Stimulated activated CD4-positive, alpha-beta T cell treated with anti-CD3 and anti-CD28 coated beads, Interleukin-2, amount 100 ng/mL, for 24 hours (primary cell): ENCODE measurements at regions not wholly inside any gene's neighbourhood (a gene's known extent, or its start where the extent isn't known, plus 50 kb on each side); places are given as distances from the start of the nearest gene placed in this dataset.
"Not testable (repeated sequence)": the region's sequence is repeated elsewhere in the genome, so short reads cannot be mapped to it uniquely, and the experiment has no call there.

Experiments used
- DNase-seq, 2 donors: peaks; one replicate each; pipeline ENCODE4 v3.0.0-alpha.2; 2020

GRCh38 chr14:37712476-37712860 is 117.0 kb downstream of the TTC6 start:
- not testable (repeated sequence) for DNase-seq

DNA sequence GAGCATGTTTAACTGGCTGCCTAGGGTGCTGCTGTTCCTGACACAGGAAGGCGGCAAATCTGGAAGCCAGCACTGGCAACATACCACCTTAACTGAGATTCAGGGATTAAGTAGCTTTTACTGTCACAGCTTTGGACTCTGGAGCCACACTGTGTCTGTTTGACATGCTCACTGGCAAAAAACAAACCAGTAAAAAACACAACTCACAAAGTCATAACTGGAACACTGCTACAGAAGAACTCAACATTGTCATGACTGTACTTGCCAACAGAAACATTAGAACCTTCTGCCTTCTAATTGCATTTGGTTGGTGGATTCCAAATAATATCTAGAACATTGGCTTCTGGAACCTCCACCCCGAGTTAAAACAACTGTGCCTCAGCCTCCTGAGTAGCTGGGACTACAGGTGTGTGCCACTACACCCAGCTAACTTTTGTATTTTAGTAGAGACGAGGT is 117.6 kb downstream of the TTC6 start:
- DNase-seq = no peak

DNA sequence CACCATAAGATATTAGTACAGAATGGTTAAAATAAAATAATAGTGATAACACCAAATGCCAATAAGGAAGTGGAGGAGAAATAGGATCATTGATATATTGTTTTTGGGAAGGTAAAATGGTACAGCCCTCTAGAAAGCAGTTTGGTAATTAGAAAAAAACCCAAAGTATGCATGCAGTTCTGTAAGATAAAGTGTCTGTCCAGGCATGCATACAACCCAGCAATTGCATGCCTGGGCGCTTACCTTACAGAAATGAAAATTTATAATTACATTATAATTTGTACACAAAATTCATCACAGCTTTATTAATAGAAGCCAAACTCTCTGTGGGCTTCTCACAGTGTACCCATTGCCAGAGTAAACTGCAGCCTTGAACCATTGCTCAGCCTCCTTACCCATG is 124.7 kb downstream of the TTC6 start:
- DNase-seq = no peak

- DNase-seq = no peak
Observed at GRCh38 chr14:37721976-37722659, 126.7 kb downstream of the TTC6 start.

- no peak for DNase-seq
Observed at GRCh38 chr14:37723515-37723914, 128.1 kb downstream of the TTC6 start.

GRCh38 chr14:37726708-37727107 is 131.3 kb downstream of the TTC6 start:
- DNase-seq = no peak

DNA sequence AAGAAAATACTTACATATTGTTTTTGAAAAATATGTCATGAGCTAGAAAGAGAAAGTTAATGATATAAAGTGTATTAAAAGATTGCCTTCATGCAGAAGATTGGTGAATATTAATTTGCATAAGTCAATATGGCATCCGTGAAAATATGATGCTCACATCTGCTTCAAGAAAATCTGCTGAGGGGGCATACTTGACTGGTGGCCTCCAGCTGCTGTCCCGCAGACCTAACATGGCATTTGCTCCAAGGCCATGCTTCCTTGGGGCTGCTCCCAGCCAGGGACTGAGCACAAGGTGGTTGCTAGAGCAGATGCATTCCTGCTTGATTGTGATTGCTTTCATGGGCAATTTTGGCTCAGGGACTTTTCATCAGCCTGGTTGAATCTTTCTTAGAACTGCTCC is 133.8 kb downstream of the TTC6 start:
- DNase-seq = no peak

GRCh38 chr14:37731094-37731493 is 135.7 kb downstream of the TTC6 start:
- DNase-seq = no peak

DNA sequence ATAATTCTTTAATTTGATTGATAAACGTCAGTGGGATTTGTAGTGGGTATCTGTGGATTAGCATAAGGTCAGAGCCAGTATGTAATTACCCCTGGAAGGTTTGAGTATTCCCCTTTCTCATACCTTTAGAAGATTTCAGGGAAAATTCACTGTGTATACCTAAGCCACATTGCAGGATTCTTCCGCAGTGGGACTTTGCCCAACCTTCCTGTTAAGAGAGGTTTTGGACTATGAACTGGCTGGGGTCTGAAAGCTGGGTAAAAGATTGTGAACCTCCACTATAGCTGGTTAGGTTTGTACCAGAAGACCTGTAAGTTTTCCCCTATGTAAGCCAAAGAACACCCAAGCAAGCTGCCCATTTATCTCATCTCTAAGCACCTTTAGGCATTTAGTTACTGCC is 150.2 kb downstream of the TTC6 start:
- DNase-seq = no peak

DNA sequence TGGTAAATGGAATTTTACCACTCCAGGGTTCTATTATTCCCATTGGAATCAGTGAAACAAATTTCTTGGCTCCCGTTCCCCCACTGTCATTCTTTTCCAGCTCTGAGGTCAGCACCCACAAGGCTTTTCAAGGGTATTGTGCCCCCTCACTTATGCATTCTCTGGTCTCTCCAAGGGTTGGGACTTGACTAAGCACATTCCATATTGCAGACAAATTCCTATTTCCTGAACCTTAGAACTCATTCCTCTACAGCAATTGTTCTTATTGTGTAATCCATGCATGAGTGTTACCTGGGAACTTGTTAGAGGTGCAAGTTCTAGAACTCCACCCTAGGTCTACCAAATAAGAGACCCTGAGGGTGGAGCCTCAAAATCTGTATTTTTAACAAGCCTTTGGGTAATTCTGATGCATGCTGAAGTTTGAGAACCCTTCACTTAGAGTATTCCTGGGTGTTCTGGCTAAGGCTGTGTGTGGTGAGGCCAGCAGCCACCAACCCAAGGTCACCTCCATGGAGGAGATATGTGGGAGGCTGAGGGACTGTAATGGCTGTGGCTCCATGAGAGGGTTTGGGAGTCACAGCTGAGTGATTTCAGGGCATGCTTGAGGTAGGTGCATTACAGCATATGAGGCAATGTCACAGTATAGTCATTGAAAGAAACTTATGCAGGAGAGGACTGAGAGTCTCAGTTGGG is 150.9 kb downstream of the TTC6 start:
- no peak for DNase-seq

DNA sequence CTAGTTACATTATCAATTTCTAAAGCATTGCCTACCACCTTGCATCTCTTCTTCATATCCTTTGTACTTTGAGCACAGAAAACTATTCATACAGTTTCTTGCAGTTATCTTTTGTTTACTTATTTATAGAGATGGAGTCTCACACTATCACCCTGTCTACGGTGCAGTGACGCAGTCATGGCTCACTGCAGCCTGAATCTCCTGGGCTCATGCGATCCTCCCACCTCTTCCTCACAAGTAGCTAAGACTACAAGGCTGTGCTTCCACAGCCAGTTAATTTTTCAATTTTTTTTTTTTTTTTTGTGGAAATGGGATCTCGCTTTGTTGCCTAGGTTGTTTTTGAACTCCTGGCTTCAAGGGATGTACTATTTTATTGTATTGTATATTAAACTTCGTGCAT is 158.0 kb downstream of the TTC6 start:
- DNase-seq = no peak

DNA sequence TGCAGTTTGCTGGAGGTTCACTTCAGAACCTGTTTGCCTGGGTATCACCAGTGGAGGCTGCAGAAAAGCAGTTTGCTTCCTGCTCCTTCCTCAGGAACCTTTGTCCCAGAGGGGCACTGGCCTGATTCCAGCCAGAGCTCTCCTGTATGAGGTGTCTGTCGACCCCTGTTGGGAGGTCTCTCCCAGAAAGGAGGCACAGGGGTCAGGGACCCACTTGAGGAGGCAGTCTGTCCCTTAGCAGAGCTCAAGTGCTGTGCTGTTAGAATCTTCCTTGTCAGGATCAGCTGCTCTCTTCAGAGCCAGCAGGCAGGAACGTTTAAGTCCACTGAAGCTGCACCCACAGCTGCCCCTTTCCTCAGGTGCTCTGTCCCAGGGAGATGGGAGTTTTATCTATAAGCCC is 164.8 kb downstream of the TTC6 start:
- not testable (repeated sequence) for DNase-seq

DNA sequence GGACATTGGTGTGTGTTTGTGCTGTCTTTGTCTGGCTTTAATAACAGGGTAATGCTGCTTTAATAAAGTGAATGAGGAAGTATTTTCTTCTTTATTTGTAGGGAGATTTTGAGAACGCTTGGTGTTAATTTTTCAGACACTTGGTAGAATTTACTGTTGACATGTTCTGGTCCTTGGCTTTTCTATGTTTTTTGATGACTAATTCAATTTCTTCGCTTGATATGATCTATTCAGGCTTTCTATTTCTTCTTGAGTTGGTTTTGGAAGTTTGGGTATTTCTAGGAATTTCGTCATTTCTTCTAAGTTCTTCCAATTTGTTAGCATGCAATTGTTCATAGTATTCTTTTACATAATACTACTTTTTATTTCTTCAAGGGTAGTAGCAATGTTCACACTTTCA is 167.8 kb downstream of the TTC6 start:
- no peak for DNase-seq

- not testable (repeated sequence) for DNase-seq
Observed at GRCh38 chr14:37772283-37772682, 176.9 kb downstream of the TTC6 start.

DNA sequence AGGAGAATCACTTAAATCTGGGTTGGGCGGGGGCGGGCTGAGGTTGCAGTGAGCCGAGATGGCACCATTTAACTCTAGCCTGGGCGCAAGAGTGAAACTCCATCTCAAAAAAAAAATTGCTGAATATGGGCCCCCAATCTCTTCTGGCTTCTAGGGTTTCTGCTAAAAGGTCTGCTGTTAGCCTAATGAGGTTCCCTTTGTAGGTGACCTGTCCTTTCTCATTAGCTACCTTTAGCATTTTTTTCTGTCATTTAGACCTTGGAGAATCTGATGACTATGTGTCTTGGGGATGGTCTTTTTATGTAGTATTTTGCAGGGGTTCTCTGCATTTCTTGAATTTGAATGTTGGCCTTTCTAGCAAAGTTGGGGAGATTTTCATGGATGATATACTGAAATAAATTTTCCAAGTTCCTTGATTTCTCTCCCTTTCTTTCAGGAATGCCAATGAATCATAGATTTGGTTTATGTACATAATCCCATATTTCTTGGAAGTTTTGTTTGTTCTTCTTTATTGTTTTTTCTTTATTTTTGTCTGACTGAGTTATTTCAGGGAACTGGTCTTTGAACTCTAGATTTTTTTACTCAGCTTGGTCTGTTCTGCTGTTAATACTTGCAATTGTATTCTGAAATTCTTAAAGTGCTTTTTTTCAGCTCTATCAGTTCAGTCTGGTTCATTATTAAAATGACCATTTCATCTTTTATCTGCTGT is 181.5 kb downstream of the TTC6 start:
- no peak for DNase-seq

DNA sequence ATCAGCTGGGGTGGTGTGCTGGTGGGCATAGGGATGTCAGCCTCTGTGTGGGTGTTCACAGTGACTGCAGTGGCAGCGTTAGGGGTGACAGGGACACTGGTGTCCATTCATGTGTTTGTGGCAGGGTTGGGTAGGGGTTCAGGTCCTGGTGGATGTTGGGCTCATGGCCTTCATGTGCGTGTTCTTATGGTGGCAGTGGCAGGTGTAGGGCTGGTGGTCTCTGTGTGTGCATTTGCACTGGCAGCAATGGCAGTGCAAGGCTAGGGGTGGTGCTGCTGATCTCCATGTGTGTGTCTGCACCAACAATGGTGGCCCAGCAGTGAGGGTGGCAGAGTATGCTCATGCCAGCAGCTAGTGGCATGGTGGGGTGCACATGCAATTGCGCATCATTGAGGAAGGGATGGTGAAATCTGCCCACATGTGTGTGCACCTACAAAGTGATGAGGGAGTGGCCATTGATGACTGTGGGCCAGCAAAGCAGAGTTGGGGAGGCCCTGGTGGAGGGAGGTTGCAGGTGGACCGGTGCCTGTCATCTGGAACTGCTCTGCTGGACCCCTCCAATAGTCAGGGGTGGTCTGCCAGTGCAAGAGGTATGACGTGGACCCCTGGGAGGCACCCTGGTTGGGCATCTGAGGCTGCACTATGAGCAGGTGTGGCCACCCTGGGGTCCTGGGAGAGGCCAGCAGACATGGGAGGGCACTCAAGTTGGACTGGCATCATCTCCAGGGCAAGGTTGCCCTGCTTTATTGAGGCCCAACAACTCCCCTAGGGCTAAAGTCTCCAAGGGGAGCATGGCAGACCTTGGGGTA is 182.9 kb downstream of the TTC6 start:
- DNase-seq = no peak

GRCh38 chr14:37779480-37779879 is 184.1 kb downstream of the TTC6 start:
- no peak for DNase-seq

DNA sequence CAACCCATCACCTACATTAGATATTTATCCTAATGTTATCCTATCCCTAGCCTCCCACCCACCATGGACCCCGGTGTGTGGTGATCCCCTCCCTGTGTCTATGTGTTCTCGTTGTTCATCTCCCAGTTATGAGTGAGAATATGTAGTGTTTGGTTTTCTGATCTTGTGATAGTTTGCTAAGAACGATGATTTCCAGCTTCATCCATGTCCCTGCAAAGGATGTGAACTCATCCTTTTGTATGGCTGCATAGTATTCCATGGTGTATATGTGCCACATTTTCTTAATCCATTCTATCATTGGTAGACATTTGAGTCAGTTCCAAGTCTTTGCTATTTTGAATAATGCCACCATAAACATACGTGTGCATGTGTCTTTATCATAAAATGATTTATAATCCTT is 185.3 kb downstream of the TTC6 start:
- not testable (repeated sequence) for DNase-seq

DNA sequence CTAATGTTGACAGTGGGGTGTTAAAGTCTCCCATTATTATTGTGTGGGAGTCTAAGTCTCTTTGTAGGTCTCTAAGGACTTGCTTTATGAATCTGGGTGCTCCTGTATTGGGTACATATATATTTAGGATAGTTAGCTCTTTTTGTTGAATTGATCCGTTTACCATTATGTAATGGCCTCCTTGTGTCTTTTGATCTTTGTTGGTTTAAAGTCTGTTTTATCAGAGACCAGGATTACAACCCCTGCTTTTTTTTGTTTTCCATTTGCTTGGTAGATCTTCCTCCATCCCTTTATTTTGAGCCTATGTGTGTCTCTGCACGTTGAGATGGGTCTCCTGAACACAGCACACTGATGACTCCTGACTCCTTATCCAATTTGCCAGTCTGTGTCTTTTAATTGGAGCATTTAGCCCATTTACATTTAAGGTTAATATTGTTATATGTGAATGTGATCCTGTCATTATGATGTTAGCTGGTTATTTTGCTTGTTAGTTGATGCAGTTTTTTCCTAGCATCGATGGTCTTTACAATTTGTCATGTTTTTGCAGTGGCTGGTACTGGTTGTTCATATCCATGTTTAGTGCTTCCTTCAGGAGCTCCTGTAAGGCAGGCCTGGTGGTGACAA is 188.9 kb downstream of the TTC6 start:
- DNase-seq = not testable (repeated sequence)

- not testable (repeated sequence) for DNase-seq
Observed at GRCh38 chr14:37784827-37785223, 189.4 kb downstream of the TTC6 start.

GRCh38 chr14:37785298-37785697 is 189.9 kb downstream of the TTC6 start:
- not testable (repeated sequence) for DNase-seq

DNA sequence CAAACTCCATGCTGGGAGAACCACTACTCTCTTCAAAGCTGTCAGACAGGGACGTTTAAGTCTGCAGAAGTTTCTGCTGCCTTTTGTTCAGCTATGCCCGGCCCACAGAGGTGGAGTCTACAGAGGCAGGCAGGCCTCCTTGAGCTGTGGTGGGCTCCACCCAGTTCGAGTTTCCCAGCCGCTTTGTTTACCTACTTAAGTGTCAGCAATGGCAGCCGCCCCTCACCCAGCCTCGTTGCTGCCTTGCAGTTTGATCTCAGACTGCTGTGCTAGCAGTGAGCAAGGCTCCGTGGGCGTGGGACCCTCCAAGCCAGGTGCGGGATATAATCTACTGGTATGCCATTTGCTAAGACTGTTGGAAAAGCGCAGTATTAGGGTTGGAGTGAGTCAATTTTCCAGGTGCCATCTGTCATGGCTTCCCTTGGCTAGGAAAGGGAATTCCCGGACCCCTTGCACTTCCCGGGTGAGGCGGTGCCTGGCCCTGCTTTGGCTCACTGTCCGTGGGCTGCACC is 190.7 kb downstream of the TTC6 start:
- DNase-seq = not testable (repeated sequence)
